PC-9 (cell line): ENCODE measurements at regions not wholly inside any gene's neighbourhood (a gene's known extent, or its start where the extent isn't known, plus 50 kb on each side); places are given as distances from the start of the nearest gene placed in this dataset.

ENCODE experiments used
- BruUV-seq: library from RNA; stranded (reverse); fragments of 400-500 nt; replicated peaks from 2 replicates; lab custom pipeline; 2021; lab: Mats Ljungman, UMichigan
- CTCF ChIA-PET: fragments of 300-600 bp; sonication (Branson Sonifier 250); formaldehyde crosslinking; loops from one replicate; lab custom pipeline; 2022; ENCODE audit warnings: antibody characterized with exemption; lab: Charles Lee
- POLR2A ChIA-PET: fragments of 300-600 bp; sonication (Branson Sonifier 250); formaldehyde crosslinking; loops from one replicate; lab custom pipeline; 2022; ENCODE audit warnings: antibody characterized with exemption; ENCODE audit not compliant: unreplicated experiment; lab: Charles Lee
- DNase-seq, 2 experiments: peaks; one replicate each; pipeline versions ENCODE4 v3.0.0 to v3.0.0-alpha.2; 2015 to 2022; ENCODE audit warnings: mixed read lengths in 1 of 2
- H2AFZ ChIP-seq: fragments of 200-600 bp; sonication (generic); 2 replicates; pipeline ENCODE4 v1.8.1; 2017; ENCODE audit warnings: antibody characterized with exemption
- H3F3A ChIP-seq: fragments of 200-600 bp; sonication (generic); 2 replicates; pipeline ENCODE4 v1.8.1; 2017; ENCODE audit warnings: antibody characterized with exemption, mild to moderate bottlenecking, low read depth; ENCODE audit not compliant: insufficient read depth
- H3K27ac ChIP-seq: fragments of 200-600 bp; sonication (generic); 2 replicates; pipeline ENCODE4 v1.6.1; 2016; ENCODE audit warnings: mixed run types
- H3K27me3 ChIP-seq: fragments of 200-600 bp; sonication (generic); 2 replicates; pipeline ENCODE4 v1.6.1; 2016; ENCODE audit warnings: low read depth, mixed run types; ENCODE audit not compliant: insufficient read depth
- H3K36me3 ChIP-seq: fragments of 200-600 bp; sonication (generic); 2 replicates; pipeline ENCODE4 v1.6.1; 2016; ENCODE audit warnings: low read depth, mixed run types
- H3K4me1 ChIP-seq: fragments of 200-600 bp; sonication (generic); replicated peaks from 2 replicates; pipeline ENCODE4 v1.6.1; 2016; ENCODE audit warnings: mixed run types; ENCODE audit not compliant: insufficient read depth
- H3K4me2 ChIP-seq: fragments of 200-600 bp; sonication (generic); 2 replicates; pipeline ENCODE4 v1.6.1; 2017; ENCODE audit warnings: mixed run types
- H3K4me3 ChIP-seq: fragments of 200-600 bp; sonication (generic); 2 replicates; pipeline ENCODE4 v1.6.1; 2016; ENCODE audit warnings: mixed run types
- H3K79me2 ChIP-seq: fragments of 200-600 bp; sonication (generic); 2 replicates; pipeline ENCODE4 v1.6.1; 2017; ENCODE audit warnings: low read depth, mixed run types
- H3K9me2 ChIP-seq: fragments of 200-600 bp; sonication (generic); 2 replicates; pipeline ENCODE4 v1.8.1; 2017; ENCODE audit warnings: mild to moderate bottlenecking; ENCODE audit not compliant: insufficient read depth
- H3K9me3 ChIP-seq: fragments of 200-600 bp; sonication (generic); 2 replicates; pipeline ENCODE4 v1.8.1; 2016; ENCODE audit warnings: low read depth; ENCODE audit not compliant: insufficient read depth
- H4K20me1 ChIP-seq: fragments of 200-600 bp; sonication (generic); 2 replicates; pipeline ENCODE4 v1.8.1; 2017; ENCODE audit not compliant: insufficient read depth
- CTCF ChIP-seq: fragments of 200-600 bp; sonication (generic); conservative IDR thresholded peaks from 2 replicates; pipeline ENCODE4 v1.6.1; 2017; ENCODE audit warnings: mixed run types, antibody characterized with exemption, mild to moderate bottlenecking, moderate library complexity
- EZH2 ChIP-seq: fragments of 200-600 bp; sonication (generic); IDR thresholded peaks from 2 replicates; pipeline ENCODE4 v1.8.0; 2017; ENCODE audit warnings: antibody characterized with exemption, low read depth
- intact Hi-C: fragments of 100-400 bp; cut with micrococcal nuclease; formaldehyde crosslinking; loops from one replicate; pipeline ENCODE4 v1.10.0; 2022; ENCODE audit not compliant: unreplicated experiment

- no TSS peak for BruUV-seq
- H3K4me1 ChIP-seq, result no peaks in the 10 kb centered on the region
- H3K4me3 ChIP-seq, result no peak overlapping the region
- no peaks in the 10 kb centered on the region for H3K9me3 ChIP-seq
- CTCF ChIA-PET, result no interaction called here
- intact Hi-C loops, result no loop called here
- no peak for DNase-seq
- POLR2A ChIA-PET, result no interaction called here
- H3K9me2 ChIP-seq, result no peaks in the 10 kb centered on the region
- H2AFZ ChIP-seq, result no peak overlapping the region
- H4K20me1 ChIP-seq, result no peaks in the 10 kb centered on the region
- H3K36me3 ChIP-seq, result no peaks in the 10 kb centered on the region
- H3K4me2 ChIP-seq, result no peak overlapping the region
- no peak overlapping the region for H3K27ac ChIP-seq
- TF ChIP-seq CTCF (no peak), EZH2 (no peak)
- no peaks in the 10 kb centered on the region for H3K79me2 ChIP-seq
- H3K27me3 ChIP-seq, result peaks cover 87% of the 10 kb centered on the region
- no peaks in the 10 kb centered on the region for H3F3A ChIP-seq
Observed at GRCh38 chr16:73304008-73304774, 256.3 kb upstream of the ZFHX3 start.

- TF ChIP-seq CTCF (no peak), EZH2 (no peak)
- Histone ChIP-seq H3F3A (no peaks in the 10 kb centered on the region), H3K27me3 (peaks cover 89% of the 10 kb centered on the region), H3K9me3 (no peaks in the 10 kb centered on the region), H3K27ac (no peak overlapping the region), H4K20me1 (no peaks in the 10 kb centered on the region), H3K4me1 (no peaks in the 10 kb centered on the region), H3K9me2 (no peaks in the 10 kb centered on the region), H3K79me2 (no peaks in the 10 kb centered on the region), H3K4me2 (no peak overlapping the region), H3K4me3 (no peak overlapping the region), H3K36me3 (no peaks in the 10 kb centered on the region), H2AFZ (no peak overlapping the region)
- intact Hi-C loops, result no loop called here
- POLR2A ChIA-PET, result no interaction called here
- no peak for DNase-seq
- CTCF ChIA-PET, result no interaction called here
- BruUV-seq, result no TSS peak
Observed at GRCh38 chr16:73302942-73303341, 255.0 kb upstream of the ZFHX3 start.

GRCh38 chr16:73301984-73302383 lies 254.1 kb upstream of the ZFHX3 start:
- no peaks in the 10 kb centered on the region for H3K4me1 ChIP-seq

More at GRCh38 chr16:73301984-73302383, 254.1 kb upstream of the ZFHX3 start:
- no peaks in the 10 kb centered on the region for H3K36me3 ChIP-seq
- no peaks in the 10 kb centered on the region for H3K9me3 ChIP-seq
- POLR2A ChIA-PET, result no interaction called here
- peaks cover 90% of the 10 kb centered on the region for H3K27me3 ChIP-seq
- H3K4me2 ChIP-seq, result no peak overlapping the region
- no peak overlapping the region for H2AFZ ChIP-seq
- no TSS peak for BruUV-seq
- no peak for DNase-seq
- CTCF ChIA-PET, result no interaction called here
- no peaks in the 10 kb centered on the region for H3K9me2 ChIP-seq
- intact Hi-C loops, result no loop called here
- no peak for TF ChIP-seq CTCF
- TF ChIP-seq EZH2, result no peak
- H3K79me2 ChIP-seq, result no peaks in the 10 kb centered on the region
- H3F3A ChIP-seq, result no peaks in the 10 kb centered on the region
- H4K20me1 ChIP-seq, result no peaks in the 10 kb centered on the region
- H3K27ac ChIP-seq, result no peak overlapping the region
- no peak overlapping the region for H3K4me3 ChIP-seq
